Stimulated activated CD4-positive, alpha-beta T cell treated with anti-CD3 and anti-CD28 coated beads, TNF-alpha, amount 100 ng/mL, for 1 hour (primary cell): ENCODE measurements at regions not wholly inside any gene's neighbourhood (a gene's known extent, or its start where the extent isn't known, plus 50 kb on each side); places are given as distances from the start of the nearest gene placed in this dataset.
"Not testable (repeated sequence)": the region's sequence is repeated elsewhere in the genome, so short reads cannot be mapped to it uniquely, and the experiment has no call there.

Source experiments
- DNase-seq, 3 donors: peaks; one replicate each; pipeline ENCODE4 v3.0.0-alpha.2; 2020; ENCODE audit warnings: low read depth in 3 of 3, low spot score in 1 of 3

GRCh38 chr3:15851735-15852134 is 54.0 kb upstream of the ANKRD28 start:
- no peak for DNase-seq

GRCh38 chr3:15858547-15859506 is 61.0 kb upstream of the ANKRD28 start:
- peak; percentile 1 to 32 (median 31) for DNase-seq

GRCh38 chr3:15859507-15860013 is 61.8 kb upstream of the ANKRD28 start:
- DNase-seq = peak; percentile 28 to 69 (median 40)

GRCh38 chr3:15860014-15860934 is 62.5 kb upstream of the ANKRD28 start:
- DNase-seq = no peak

- DNase-seq = no peak
Measured at GRCh38 chr3:15861163-15861562, 63.4 kb upstream of the ANKRD28 start.

GRCh38 chr3:15872807-15873206 is 75.0 kb upstream of the ANKRD28 start:
- DNase-seq = no peak

- no peak for DNase-seq
Measured at GRCh38 chr3:15873415-15873814, 75.6 kb upstream of the ANKRD28 start.

GRCh38 chr3:15875016-15875689 is 77.4 kb upstream of the ANKRD28 start:
- DNase-seq = no peak

GRCh38 chr3:15876669-15877068 is 78.9 kb upstream of the ANKRD28 start:
- DNase-seq = no peak

- no peak for DNase-seq
Measured at GRCh38 chr3:15877813-15878212, 80.0 kb upstream of the ANKRD28 start.

- DNase-seq = not testable (repeated sequence)
Measured at GRCh38 chr3:15879787-15880186, 82.0 kb upstream of the ANKRD28 start.

- no peak for DNase-seq
Measured at GRCh38 chr3:15882577-15882976, 84.8 kb upstream of the ANKRD28 start.

GRCh38 chr3:15884132-15884531 is 86.4 kb upstream of the ANKRD28 start:
- DNase-seq = no peak

- no peak for DNase-seq
Measured at GRCh38 chr3:15886521-15886920, 88.7 kb upstream of the ANKRD28 start.

GRCh38 chr3:15887261-15887660 is 89.5 kb upstream of the ANKRD28 start:
- no peak for DNase-seq

- no peak for DNase-seq
Measured at GRCh38 chr3:15889936-15890335, 92.2 kb upstream of the ANKRD28 start.

GRCh38 chr3:15892311-15893227 is 94.8 kb upstream of the ANKRD28 start:
- DNase-seq = no peak

GRCh38 chr3:15894382-15894781 is 96.6 kb upstream of the ANKRD28 start:
- DNase-seq = no peak

GRCh38 chr3:15896500-15896899 is 98.7 kb upstream of the ANKRD28 start:
- DNase-seq = no peak

- DNase-seq = no peak
Measured at GRCh38 chr3:15899388-15899787, 101.6 kb upstream of the ANKRD28 start.
